C4-2B (cell line): ENCODE measurements at regions not wholly inside any gene's neighbourhood (a gene's known extent, or its start where the extent isn't known, plus 50 kb on each side); places are given as distances from the start of the nearest gene placed in this dataset.

Experiments used
- ZFX ChIP-seq: fragments of 450-650 bp; IDR thresholded peaks from 2 replicates; pipeline ENCODE4 v1.6.1; 2017
- TF ChIP-seq, protein P1 (sequence below): fragments of 450-650 bp; conservative IDR thresholded peaks from 2 replicates; pipeline ENCODE4 v1.5.1; 2017; ENCODE audit warnings: mild to moderate bottlenecking

GRCh38 chr16:51035110-51035498 lies 116.0 kb downstream of the SALL1 start:
- TF ChIP-seq ZFX, result no peak
- TF ChIP-seq, protein P1, sequence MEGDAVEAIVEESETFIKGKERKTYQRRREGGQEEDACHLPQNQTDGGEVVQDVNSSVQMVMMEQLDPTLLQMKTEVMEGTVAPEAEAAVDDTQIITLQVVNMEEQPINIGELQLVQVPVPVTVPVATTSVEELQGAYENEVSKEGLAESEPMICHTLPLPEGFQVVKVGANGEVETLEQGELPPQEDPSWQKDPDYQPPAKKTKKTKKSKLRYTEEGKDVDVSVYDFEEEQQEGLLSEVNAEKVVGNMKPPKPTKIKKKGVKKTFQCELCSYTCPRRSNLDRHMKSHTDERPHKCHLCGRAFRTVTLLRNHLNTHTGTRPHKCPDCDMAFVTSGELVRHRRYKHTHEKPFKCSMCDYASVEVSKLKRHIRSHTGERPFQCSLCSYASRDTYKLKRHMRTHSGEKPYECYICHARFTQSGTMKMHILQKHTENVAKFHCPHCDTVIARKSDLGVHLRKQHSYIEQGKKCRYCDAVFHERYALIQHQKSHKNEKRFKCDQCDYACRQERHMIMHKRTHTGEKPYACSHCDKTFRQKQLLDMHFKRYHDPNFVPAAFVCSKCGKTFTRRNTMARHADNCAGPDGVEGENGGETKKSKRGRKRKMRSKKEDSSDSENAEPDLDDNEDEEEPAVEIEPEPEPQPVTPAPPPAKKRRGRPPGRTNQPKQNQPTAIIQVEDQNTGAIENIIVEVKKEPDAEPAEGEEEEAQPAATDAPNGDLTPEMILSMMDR, result no peak
